K562 (cell line): ENCODE measurements at regions not wholly inside any gene's neighbourhood (a gene's known extent, or its start where the extent isn't known, plus 50 kb on each side); places are given as distances from the start of the nearest gene placed in this dataset.

Experiments
- CHD1 ChIP-seq: fragments of 200-600 bp; sonication (generic); IDR thresholded peaks from one replicate; pipeline ENCODE4 v1.6.1; 2012; ENCODE audit warnings: mild to moderate bottlenecking, moderate library complexity, low read length, inconsistent platforms
- CTCF ChIP-seq, 3 experiments: IDR thresholded peaks in 2 of 3; conservative IDR thresholded peaks in 1 of 3; 2 replicates each; pipeline ENCODE4 v1.5.1; 2011 to 2012; ENCODE audit warnings: low read length in 3 of 3, mild to moderate bottlenecking in 3 of 3, control low read depth in 2 of 3, improper control_type of control experiment in 1 of 3, inconsistent platforms in 1 of 3, low read depth in 1 of 3, mixed read lengths in 1 of 3, moderate library complexity in 1 of 3; ENCODE audit not compliant: insufficient read depth in 2 of 3
- ETV5 ChIP-seq: sonication (generic); formaldehyde crosslinking; IDR thresholded peaks from 2 replicates; pipeline ENCODE4 v1.4.0; 2020; ENCODE audit warnings: low read depth, mild to moderate bottlenecking, missing genetic modification reagents
- EZH2 ChIP-seq: IDR thresholded peaks from 2 replicates; pipeline ENCODE4 v1.6.1; 2012; ENCODE audit warnings: low read depth, mild to moderate bottlenecking, inconsistent platforms, low read length, borderline replicate concordance
- GABPB1 ChIP-seq: sonication (generic); formaldehyde crosslinking; IDR thresholded peaks from 2 replicates; pipeline ENCODE4 v1.8.0; 2022; ENCODE audit warnings: mild to moderate bottlenecking, missing genetic modification reagents
- HDAC2 ChIP-seq: fragments of 450-650 bp; IDR thresholded peaks from 2 replicates; pipeline ENCODE4 v1.6.1; 2016; ENCODE audit warnings: mild to moderate bottlenecking
- NR3C1 ChIP-seq: sonication (generic); formaldehyde crosslinking; IDR thresholded peaks from 2 replicates; pipeline ENCODE4 v1.8.1; 2022; ENCODE audit warnings: missing genetic modification reagents
- ZBTB17 ChIP-seq: fragments of 450-650 bp; formaldehyde crosslinking; IDR thresholded peaks from 2 replicates; pipeline ENCODE4 v1.4.0; 2020; ENCODE audit warnings: mild to moderate bottlenecking
- ZBTB33 ChIP-seq: sonication (generic); formaldehyde crosslinking; IDR thresholded peaks from 2 replicates; pipeline ENCODE4 v1.8.1; 2023; ENCODE audit warnings: mild to moderate bottlenecking, missing genetic modification reagents
- ZNF644 ChIP-seq: fragments of 200-800 bp; sonication (Bioruptor generic); IDR thresholded peaks from 2 replicates; pipeline ENCODE4 v1.6.1; 2016; ENCODE audit warnings: low read depth, missing genetic modification characterization, missing compliant biosample characterization

- TF ChIP-seq ETV5 (CRISPR knock-in tag), result no peak
- TF ChIP-seq NR3C1, result no peak
- TF ChIP-seq GABPB1 (CRISPR knock-in tag), result no peak
- TF ChIP-seq CHD1, result no peak
- TF ChIP-seq ZBTB17 (CRISPR knock-in tag), result no peak
- TF ChIP-seq CTCF (IDR thresholded peaks at IDR 0.05 in 2 of 3, conservative IDR thresholded peaks at IDR 0.05 in 1 of 3; ENCODE audit: insufficient read depth in 2 of 3, low read depth in 1 of 3, low read length in 3 of 3), result no peak
- no peak for TF ChIP-seq ZBTB33 (CRISPR knock-in tag)
- no peak for TF ChIP-seq EZH2
- TF ChIP-seq HDAC2, result no peak
- TF ChIP-seq ZNF644, result no peak
Measured at GRCh38 chr3:104746056-104746455, 620.7 kb upstream of the ALCAM start.
